Omental fat pad (tissue), 3 donors: ENCODE measurements at regions not wholly inside any gene's neighbourhood (a gene's known extent, or its start where the extent isn't known, plus 50 kb on each side); places are given as distances from the start of the nearest gene placed in this dataset.

ENCODE experiments used
- ATAC-seq: fragments of 150-250 bp; one replicate; pipeline ENCODE4 v1.9.1; 2016; ENCODE audit warnings: mild to moderate bottlenecking, moderate library complexity; ENCODE audit not compliant: low FRiP score
- DNase-seq: peaks from one replicate; pipeline ENCODE4 v3.0.0-alpha.2; 2019; ENCODE audit warnings: low spot score
- TF ChIP-seq, protein P1 (sequence below), 3 donors: fragments of 450-650 bp; IDR thresholded peaks; one replicate each; pipeline ENCODE4 v1.5.1; 2016 to 2017; ENCODE audit warnings: antibody characterized with exemption in 3 of 3, mild to moderate bottlenecking in 3 of 3, moderate library complexity in 2 of 3

GRCh38 chr9:11558043-11558442 is 945.2 kb upstream of the PTPRD start:
- no peak for DNase-seq
- TF ChIP-seq, protein P1, sequence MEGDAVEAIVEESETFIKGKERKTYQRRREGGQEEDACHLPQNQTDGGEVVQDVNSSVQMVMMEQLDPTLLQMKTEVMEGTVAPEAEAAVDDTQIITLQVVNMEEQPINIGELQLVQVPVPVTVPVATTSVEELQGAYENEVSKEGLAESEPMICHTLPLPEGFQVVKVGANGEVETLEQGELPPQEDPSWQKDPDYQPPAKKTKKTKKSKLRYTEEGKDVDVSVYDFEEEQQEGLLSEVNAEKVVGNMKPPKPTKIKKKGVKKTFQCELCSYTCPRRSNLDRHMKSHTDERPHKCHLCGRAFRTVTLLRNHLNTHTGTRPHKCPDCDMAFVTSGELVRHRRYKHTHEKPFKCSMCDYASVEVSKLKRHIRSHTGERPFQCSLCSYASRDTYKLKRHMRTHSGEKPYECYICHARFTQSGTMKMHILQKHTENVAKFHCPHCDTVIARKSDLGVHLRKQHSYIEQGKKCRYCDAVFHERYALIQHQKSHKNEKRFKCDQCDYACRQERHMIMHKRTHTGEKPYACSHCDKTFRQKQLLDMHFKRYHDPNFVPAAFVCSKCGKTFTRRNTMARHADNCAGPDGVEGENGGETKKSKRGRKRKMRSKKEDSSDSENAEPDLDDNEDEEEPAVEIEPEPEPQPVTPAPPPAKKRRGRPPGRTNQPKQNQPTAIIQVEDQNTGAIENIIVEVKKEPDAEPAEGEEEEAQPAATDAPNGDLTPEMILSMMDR (IDR thresholded peaks at IDR 0.05), result no peak

GRCh38 chr9:11559001-11559776 is 946.4 kb upstream of the PTPRD start:
- TF ChIP-seq, protein P1 (IDR thresholded peaks at IDR 0.05), result no peak
- ATAC-seq (no peak), DNase-seq (no peak)

More at GRCh38 chr9:11558043-11558442, 945.2 kb upstream of the PTPRD start:
- ATAC-seq, result no peak

- no peak for DNase-seq
- TF ChIP-seq, protein P1 (IDR thresholded peaks at IDR 0.05), result no peak
- no peak for ATAC-seq
Measured at GRCh38 chr9:11577522-11577921, 964.7 kb upstream of the PTPRD start.

DNA sequence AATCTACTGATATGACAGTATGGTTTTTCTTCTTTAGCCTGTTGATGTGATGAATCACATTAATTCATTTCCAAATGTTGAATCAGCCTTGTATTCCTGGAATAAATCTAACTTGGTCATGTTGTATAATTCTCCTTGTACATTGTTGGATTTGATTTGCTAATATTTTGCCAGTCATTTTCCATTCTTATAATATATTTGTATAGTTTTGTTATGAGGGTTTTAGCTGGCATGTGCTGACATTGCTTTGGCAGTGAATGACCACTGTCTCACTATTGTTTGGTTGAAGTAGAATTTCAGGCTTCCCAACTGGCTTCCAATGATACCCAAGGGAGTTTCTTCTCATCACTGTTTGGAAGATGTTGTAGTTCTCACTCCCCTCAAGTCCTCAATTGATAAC is 983.0 kb upstream of the PTPRD start:
- TF ChIP-seq, protein P1 (IDR thresholded peaks at IDR 0.05), result no peak
- no peak for DNase-seq

GRCh38 chr9:11618241-11618805 is 1005.5 kb upstream of the PTPRD start:
- DNase-seq (no peak), ATAC-seq (no peak)
- TF ChIP-seq, protein P1 (IDR thresholded peaks at IDR 0.05), result no peak

More for the DNA sequence above, 983.0 kb upstream of the PTPRD start:
- ATAC-seq, result no peak

DNA sequence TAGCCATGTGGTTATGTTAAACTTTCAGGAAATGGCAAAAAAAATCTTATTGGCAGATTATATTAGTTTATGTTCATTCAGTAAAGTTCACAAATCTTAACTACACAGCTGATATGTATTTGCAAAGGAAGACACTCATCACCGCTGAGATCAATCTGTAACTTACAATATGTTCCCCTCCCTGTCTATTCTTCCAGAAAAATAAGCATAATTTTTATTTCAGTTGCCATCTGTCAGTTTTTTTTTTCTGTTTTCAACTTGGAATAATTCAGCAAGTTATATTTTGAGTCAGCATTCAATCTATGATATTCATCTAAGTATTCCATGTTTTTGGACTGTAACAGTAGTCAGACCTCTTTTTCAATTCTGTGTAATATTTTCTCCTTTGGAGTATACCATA is 1019.9 kb upstream of the PTPRD start:
- no peak for ATAC-seq

More for the DNA sequence above, 1019.9 kb upstream of the PTPRD start:
- TF ChIP-seq, protein P1 (IDR thresholded peaks at IDR 0.05), result no peak
- DNase-seq, result no peak
